ENCODE measurements at regions not wholly inside any gene's neighbourhood (a gene's known extent, or its start where the extent isn't known, plus 50 kb on each side); places are given as distances from the start of the nearest gene placed in this dataset.

GRCh38 chrX:115400960-115401359 lies 111.4 kb downstream of the LUZP4 start:
- TF ChIP-seq, protein P1, sequence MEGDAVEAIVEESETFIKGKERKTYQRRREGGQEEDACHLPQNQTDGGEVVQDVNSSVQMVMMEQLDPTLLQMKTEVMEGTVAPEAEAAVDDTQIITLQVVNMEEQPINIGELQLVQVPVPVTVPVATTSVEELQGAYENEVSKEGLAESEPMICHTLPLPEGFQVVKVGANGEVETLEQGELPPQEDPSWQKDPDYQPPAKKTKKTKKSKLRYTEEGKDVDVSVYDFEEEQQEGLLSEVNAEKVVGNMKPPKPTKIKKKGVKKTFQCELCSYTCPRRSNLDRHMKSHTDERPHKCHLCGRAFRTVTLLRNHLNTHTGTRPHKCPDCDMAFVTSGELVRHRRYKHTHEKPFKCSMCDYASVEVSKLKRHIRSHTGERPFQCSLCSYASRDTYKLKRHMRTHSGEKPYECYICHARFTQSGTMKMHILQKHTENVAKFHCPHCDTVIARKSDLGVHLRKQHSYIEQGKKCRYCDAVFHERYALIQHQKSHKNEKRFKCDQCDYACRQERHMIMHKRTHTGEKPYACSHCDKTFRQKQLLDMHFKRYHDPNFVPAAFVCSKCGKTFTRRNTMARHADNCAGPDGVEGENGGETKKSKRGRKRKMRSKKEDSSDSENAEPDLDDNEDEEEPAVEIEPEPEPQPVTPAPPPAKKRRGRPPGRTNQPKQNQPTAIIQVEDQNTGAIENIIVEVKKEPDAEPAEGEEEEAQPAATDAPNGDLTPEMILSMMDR (IDR thresholded peaks at IDR 0.05) = no peak
- Mint-ChIP-seq H3K27me3 (no peaks in the 10 kb centered on the region), H3K9me3 (no peaks in the 10 kb centered on the region), H3K4me1 (ENCODE audit: low read depth) (no peaks in the 10 kb centered on the region), H3K27ac (no peak overlapping the region), H3K36me3 (ENCODE audit: low read depth) (no peaks in the 10 kb centered on the region), H3K4me3 (no peak overlapping the region)
- intact Hi-C loops (cut with DNase I, micrococcal nuclease) = no loop called here
- H3K36me3 ChIP-seq (ENCODE audit: insufficient read depth, low read length) = no peaks in the 10 kb centered on the region
- ATAC-seq (ENCODE audit: poor library complexity) (no peak), DNase-seq (no peak)
- ChIA-PET CTCF (no interaction called here), POLR2A (no interaction called here)
- H3K4me3 ChIP-seq (ENCODE audit: low read length) = no peak overlapping the region
- H3K27me3 ChIP-seq (ENCODE audit: control insufficient read depth in 1 of 2, insufficient read depth in 2 of 2, low read length in 2 of 2) = no peaks in the 10 kb centered on the region
- H3K4me1 ChIP-seq (ENCODE audit: insufficient read depth, low read length) = no peaks in the 10 kb centered on the region
- no peak overlapping the region for H3K27ac ChIP-seq (ENCODE audit: low read depth in 1 of 2, low read length in 2 of 2)
- no peaks in the 10 kb centered on the region for H3K9me3 ChIP-seq (ENCODE audit: control insufficient read depth in 1 of 2, insufficient read depth in 1 of 2, low read length in 2 of 2)

GRCh38 chrX:115402299-115402698 lies 112.8 kb downstream of the LUZP4 start:
- H3K27me3 ChIP-seq (ENCODE audit: control insufficient read depth in 1 of 2, insufficient read depth in 2 of 2, low read length in 2 of 2) = no peaks in the 10 kb centered on the region
- DNase-seq = no peak
- ATAC-seq (ENCODE audit: poor library complexity) = no peak
- H3K4me1 Mint-ChIP-seq (ENCODE audit: low read depth) = no peaks in the 10 kb centered on the region
- H3K9me3 ChIP-seq (ENCODE audit: control insufficient read depth in 1 of 2, insufficient read depth in 1 of 2, low read length in 2 of 2) = no peaks in the 10 kb centered on the region
- H3K27ac Mint-ChIP-seq = no peak overlapping the region
- intact Hi-C loops (cut with DNase I, micrococcal nuclease) = no loop called here
- no peak overlapping the region for H3K4me3 Mint-ChIP-seq
- TF ChIP-seq, protein P1 (IDR thresholded peaks at IDR 0.05) = no peak
- H3K4me1 ChIP-seq (ENCODE audit: insufficient read depth, low read length) = no peaks in the 10 kb centered on the region
- ChIA-PET CTCF (no interaction called here), POLR2A (no interaction called here)
- no peaks in the 10 kb centered on the region for H3K9me3 Mint-ChIP-seq
- no peaks in the 10 kb centered on the region for H3K27me3 Mint-ChIP-seq
- H3K27ac ChIP-seq (ENCODE audit: low read depth in 1 of 2, low read length in 2 of 2) = no peak overlapping the region
- no peaks in the 10 kb centered on the region for H3K36me3 Mint-ChIP-seq (ENCODE audit: low read depth)
- no peaks in the 10 kb centered on the region for H3K36me3 ChIP-seq (ENCODE audit: insufficient read depth, low read length)
- no peak overlapping the region for H3K4me3 ChIP-seq (ENCODE audit: low read length)

- Histone ChIP-seq H3K27me3 (ENCODE audit: control insufficient read depth in 1 of 2, insufficient read depth in 2 of 2, low read length in 2 of 2) (no peaks in the 10 kb centered on the region), H3K27ac (ENCODE audit: low read depth in 1 of 2, low read length in 2 of 2) (no peak overlapping the region), H3K9me3 (ENCODE audit: control insufficient read depth in 1 of 2, insufficient read depth in 1 of 2, low read length in 2 of 2) (no peaks in the 10 kb centered on the region), H3K4me1 (ENCODE audit: insufficient read depth, low read length) (no peaks in the 10 kb centered on the region), H3K4me3 (ENCODE audit: low read length) (no peak overlapping the region), H3K36me3 (ENCODE audit: insufficient read depth, low read length) (no peaks in the 10 kb centered on the region)
- H3K27me3 Mint-ChIP-seq = no peaks in the 10 kb centered on the region
- no peaks in the 10 kb centered on the region for H3K9me3 Mint-ChIP-seq
- ATAC-seq (ENCODE audit: poor library complexity) (no peak), DNase-seq (no peak)
- intact Hi-C loops (cut with DNase I, micrococcal nuclease) = no loop called here
- ChIA-PET POLR2A (no interaction called here), CTCF (no interaction called here)
- H3K36me3 Mint-ChIP-seq (ENCODE audit: low read depth) = no peaks in the 10 kb centered on the region
- H3K27ac Mint-ChIP-seq = no peak overlapping the region
- no peaks in the 10 kb centered on the region for H3K4me1 Mint-ChIP-seq (ENCODE audit: low read depth)
- no peak overlapping the region for H3K4me3 Mint-ChIP-seq
- TF ChIP-seq, protein P1 (IDR thresholded peaks at IDR 0.05) = no peak
These were observed 119.4 kb downstream of the LUZP4 start for GRCh38 chrX:115408771-115409400.
